ENCODE measurements at regions not wholly inside any gene's neighbourhood (a gene's known extent, or its start where the extent isn't known, plus 50 kb on each side); places are given as distances from the start of the nearest gene placed in this dataset.

DNA sequence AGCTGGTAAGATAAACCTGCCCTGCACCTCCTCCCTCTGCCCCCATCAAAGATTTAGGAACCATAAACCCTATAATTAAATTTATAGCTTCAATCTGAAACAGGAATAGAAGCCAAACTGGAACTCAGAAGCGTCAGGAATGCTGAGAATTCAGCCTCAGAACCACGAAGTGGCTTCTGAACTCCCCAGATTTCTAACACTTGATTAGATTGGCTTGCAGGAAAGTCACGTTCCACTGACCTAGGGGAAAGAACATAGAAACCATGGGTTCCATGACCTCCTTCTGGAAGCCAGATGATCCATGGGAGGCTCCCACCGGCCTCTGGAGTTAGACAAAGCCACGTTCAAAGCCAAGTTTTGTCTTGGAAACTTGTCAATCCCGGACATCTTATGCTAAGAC lies 356.5 kb downstream of the MID1IP1 start:
- Histone ChIP-seq H3K4me3 (ENCODE audit: extremely low read depth, insufficient read depth, low read length, poor library complexity, severe bottlenecking) (no peak overlapping the region), H3K9me3 (ENCODE audit: control insufficient read depth, low read length) (no peaks in the 10 kb centered on the region), H3K36me3 (ENCODE audit: control insufficient read depth, insufficient read depth, low read length) (no peaks in the 10 kb centered on the region), H3K27ac (ENCODE audit: low read depth, low read length, severe bottlenecking) (no peak overlapping the region), H3K4me1 (ENCODE audit: control insufficient read depth, insufficient read depth, low read length, poor library complexity, severe bottlenecking) (peaks cover 7% of the 10 kb centered on the region)
- WGBS, 2 experiments (ENCODE audit: insufficient coverage in 2 of 2) = 71% methylated on average over 5 of the region's 6 CpGs; no CpG with 5 or more reads in 1 of the 2 experiments

DNA sequence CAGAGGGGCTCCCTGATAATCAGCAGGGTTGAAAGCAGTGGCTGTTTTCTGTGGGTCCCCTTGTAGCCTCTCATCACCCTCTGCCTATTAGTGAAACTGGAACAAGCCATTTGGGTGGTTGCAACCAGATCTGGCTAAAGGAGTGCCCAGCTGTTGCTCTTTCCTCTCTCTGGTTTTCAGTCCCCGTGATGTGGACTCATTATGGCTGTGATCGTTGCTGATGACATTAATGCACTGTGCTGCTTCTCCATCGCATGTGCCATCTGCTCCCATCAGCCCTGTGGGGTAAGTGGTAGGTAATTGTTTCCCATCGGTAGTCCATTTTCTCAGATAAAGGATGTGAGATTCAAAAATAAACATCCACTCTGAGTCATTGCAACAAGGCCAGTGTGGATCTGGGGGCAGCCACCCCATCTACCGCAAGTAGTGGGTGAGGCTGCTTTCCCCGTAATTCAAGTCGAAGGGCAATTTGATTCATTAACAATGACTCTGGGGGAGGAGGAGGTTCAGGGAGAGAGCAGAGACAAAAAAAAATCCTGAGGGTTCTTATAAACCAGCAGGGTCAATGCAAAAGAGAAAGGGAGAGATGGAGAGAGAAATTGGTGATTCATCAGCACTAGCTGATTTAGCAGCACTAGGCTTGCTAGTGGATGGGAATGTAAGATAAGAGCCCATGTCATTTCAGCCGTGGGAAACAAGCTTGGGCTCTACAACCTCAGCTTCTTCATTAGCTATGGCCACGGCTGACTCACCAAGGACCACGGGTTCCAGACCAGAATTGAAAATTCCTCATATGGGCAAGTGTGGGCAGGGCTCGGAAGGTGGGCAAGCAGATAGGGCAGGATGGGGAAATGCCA lies 357.8 kb downstream of the MID1IP1 start:
- Histone ChIP-seq H3K27ac (ENCODE audit: low read depth, low read length, severe bottlenecking) (peak overlapping the region; percentile 81), H3K4me3 (ENCODE audit: extremely low read depth, insufficient read depth, low read length, poor library complexity, severe bottlenecking) (no peak overlapping the region), H3K9me3 (ENCODE audit: control insufficient read depth, low read length) (no peaks in the 10 kb centered on the region), H3K36me3 (ENCODE audit: control insufficient read depth, insufficient read depth, low read length) (no peaks in the 10 kb centered on the region), H3K4me1 (ENCODE audit: control insufficient read depth, insufficient read depth, low read length, poor library complexity, severe bottlenecking) (peaks cover 7% of the 10 kb centered on the region)
- WGBS, 2 experiments (ENCODE audit: insufficient coverage in 2 of 2) = 64 to 100% methylated on average over 1 to 4 of the region's 11 CpGs

GRCh38 chrX:39159921-39160507 lies 358.8 kb downstream of the MID1IP1 start:
- Histone ChIP-seq H3K36me3 (ENCODE audit: control insufficient read depth, insufficient read depth, low read length) (no peaks in the 10 kb centered on the region), H3K4me3 (ENCODE audit: extremely low read depth, insufficient read depth, low read length, poor library complexity, severe bottlenecking) (no peak overlapping the region), H3K27ac (ENCODE audit: low read depth, low read length, severe bottlenecking) (peak overlapping the region; percentile 81), H3K4me1 (ENCODE audit: control insufficient read depth, insufficient read depth, low read length, poor library complexity, severe bottlenecking) (peaks cover 7% of the 10 kb centered on the region), H3K9me3 (ENCODE audit: control insufficient read depth, low read length) (no peaks in the 10 kb centered on the region)
- WGBS, 2 experiments (ENCODE audit: insufficient coverage in 2 of 2) = 100% methylated on average over 1 of the region's 4 CpGs; no CpG with 5 or more reads in 1 of the 2 experiments

GRCh38 chrX:39161611-39162255 lies 360.5 kb downstream of the MID1IP1 start:
- H3K36me3 ChIP-seq (ENCODE audit: control insufficient read depth, insufficient read depth, low read length) = no peaks in the 10 kb centered on the region
- H3K27ac ChIP-seq (ENCODE audit: low read depth, low read length, severe bottlenecking) = no peak overlapping the region
- H3K4me3 ChIP-seq (ENCODE audit: extremely low read depth, insufficient read depth, low read length, poor library complexity, severe bottlenecking) = no peak overlapping the region
- H3K9me3 ChIP-seq (ENCODE audit: control insufficient read depth, low read length) = no peaks in the 10 kb centered on the region
- WGBS, 2 experiments (ENCODE audit: insufficient coverage in 2 of 2) = no CpG with 5 or more reads among the region's 3 CpGs
- peaks cover 7% of the 10 kb centered on the region for H3K4me1 ChIP-seq (ENCODE audit: control insufficient read depth, insufficient read depth, low read length, poor library complexity, severe bottlenecking)

DNA sequence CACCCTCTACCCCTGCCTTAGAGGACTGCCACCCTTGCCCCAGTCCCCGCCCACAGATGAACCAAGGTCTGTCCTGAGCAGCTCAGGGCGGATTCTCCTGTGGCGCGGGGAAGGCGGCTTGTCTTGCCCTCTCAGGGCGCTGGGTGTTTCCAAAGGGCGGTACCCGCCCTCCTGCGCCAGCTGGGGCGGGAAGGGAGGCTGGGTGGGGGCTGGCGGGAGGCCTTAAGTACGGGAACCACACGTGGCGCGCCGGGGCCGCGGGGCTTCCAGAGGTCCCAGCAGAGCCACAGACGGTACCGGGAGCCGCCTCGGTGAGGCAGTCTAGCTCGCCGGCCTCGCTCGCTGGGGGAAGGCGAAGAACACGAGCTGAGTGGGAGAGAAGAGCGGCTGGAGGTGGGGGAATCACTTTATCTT lies 361.1 kb downstream of the MID1IP1 start:
- no peaks in the 10 kb centered on the region for H3K36me3 ChIP-seq (ENCODE audit: control insufficient read depth, insufficient read depth, low read length)
- H3K4me3 ChIP-seq (ENCODE audit: extremely low read depth, insufficient read depth, low read length, poor library complexity, severe bottlenecking) = no peak overlapping the region
- WGBS, 2 experiments (ENCODE audit: insufficient coverage in 2 of 2) = 40 to 60% methylated on average over 2 to 4 of the region's 29 CpGs
- H3K4me1 ChIP-seq (ENCODE audit: control insufficient read depth, insufficient read depth, low read length, poor library complexity, severe bottlenecking) = peaks cover 7% of the 10 kb centered on the region
- no peak overlapping the region for H3K27ac ChIP-seq (ENCODE audit: low read depth, low read length, severe bottlenecking)
- no peaks in the 10 kb centered on the region for H3K9me3 ChIP-seq (ENCODE audit: control insufficient read depth, low read length)

GRCh38 chrX:39163581-39164126 lies 362.4 kb downstream of the MID1IP1 start:
- no peaks in the 10 kb centered on the region for H3K36me3 ChIP-seq (ENCODE audit: control insufficient read depth, insufficient read depth, low read length)
- no peak overlapping the region for H3K27ac ChIP-seq (ENCODE audit: low read depth, low read length, severe bottlenecking)
- no peak overlapping the region for H3K4me3 ChIP-seq (ENCODE audit: extremely low read depth, insufficient read depth, low read length, poor library complexity, severe bottlenecking)
- no peaks in the 10 kb centered on the region for H3K9me3 ChIP-seq (ENCODE audit: control insufficient read depth, low read length)
- H3K4me1 ChIP-seq (ENCODE audit: control insufficient read depth, insufficient read depth, low read length, poor library complexity, severe bottlenecking) = peaks cover 2% of the 10 kb centered on the region
- WGBS, 2 experiments (ENCODE audit: insufficient coverage in 2 of 2) = no CpG with 5 or more reads among the region's 3 CpGs

DNA sequence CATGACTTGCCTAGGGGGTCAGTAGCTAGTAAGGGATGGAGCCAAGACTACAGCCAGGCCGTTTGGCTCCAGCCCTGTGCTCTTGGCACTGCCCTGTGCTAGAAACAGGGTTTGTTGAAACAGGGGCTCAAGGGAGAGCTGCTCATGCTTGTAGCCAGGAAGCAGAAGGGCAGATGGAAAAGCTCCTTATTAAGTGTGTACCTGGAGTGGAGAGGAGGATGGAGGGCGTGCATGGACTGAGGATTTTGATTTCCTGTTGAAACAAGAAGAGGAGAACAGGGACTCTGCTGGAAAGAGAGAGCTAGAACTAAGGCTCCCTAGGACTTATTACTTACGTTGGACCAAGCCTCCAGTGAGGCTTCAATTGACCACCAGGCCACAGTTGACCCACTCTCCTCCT lies 363.0 kb downstream of the MID1IP1 start:
- Histone ChIP-seq H3K27ac (ENCODE audit: low read depth, low read length, severe bottlenecking) (no peak overlapping the region), H3K9me3 (ENCODE audit: control insufficient read depth, low read length) (no peaks in the 10 kb centered on the region), H3K4me3 (ENCODE audit: extremely low read depth, insufficient read depth, low read length, poor library complexity, severe bottlenecking) (no peak overlapping the region), H3K36me3 (ENCODE audit: control insufficient read depth, insufficient read depth, low read length) (no peaks in the 10 kb centered on the region), H3K4me1 (ENCODE audit: control insufficient read depth, insufficient read depth, low read length, poor library complexity, severe bottlenecking) (no peaks in the 10 kb centered on the region)
- 100% methylated on average over 1 of the region's 3 CpGs; no CpG with 5 or more reads in 1 of the 2 experiments for WGBS, 2 experiments (ENCODE audit: insufficient coverage in 2 of 2)

- Histone ChIP-seq H3K9me3 (ENCODE audit: control insufficient read depth, low read length) (no peaks in the 10 kb centered on the region), H3K4me1 (ENCODE audit: control insufficient read depth, insufficient read depth, low read length, poor library complexity, severe bottlenecking) (no peaks in the 10 kb centered on the region), H3K4me3 (ENCODE audit: extremely low read depth, insufficient read depth, low read length, poor library complexity, severe bottlenecking) (no peak overlapping the region), H3K36me3 (ENCODE audit: control insufficient read depth, insufficient read depth, low read length) (no peaks in the 10 kb centered on the region), H3K27ac (ENCODE audit: low read depth, low read length, severe bottlenecking) (no peak overlapping the region)
- no CpG with 5 or more reads among the region's 1 CpG for WGBS, 2 experiments (ENCODE audit: insufficient coverage in 2 of 2)
These were observed 363.9 kb downstream of the MID1IP1 start for GRCh38 chrX:39165185-39165584.

GRCh38 chrX:39165773-39166172 lies 364.5 kb downstream of the MID1IP1 start:
- WGBS, 2 experiments (ENCODE audit: insufficient coverage in 2 of 2) = 88% methylated on average over 3 of the region's 4 CpGs; no CpG with 5 or more reads in 1 of the 2 experiments
- Histone ChIP-seq H3K9me3 (ENCODE audit: control insufficient read depth, low read length) (no peaks in the 10 kb centered on the region), H3K4me3 (ENCODE audit: extremely low read depth, insufficient read depth, low read length, poor library complexity, severe bottlenecking) (no peak overlapping the region), H3K27ac (ENCODE audit: low read depth, low read length, severe bottlenecking) (no peak overlapping the region), H3K36me3 (ENCODE audit: control insufficient read depth, insufficient read depth, low read length) (no peaks in the 10 kb centered on the region), H3K4me1 (ENCODE audit: control insufficient read depth, insufficient read depth, low read length, poor library complexity, severe bottlenecking) (no peaks in the 10 kb centered on the region)

DNA sequence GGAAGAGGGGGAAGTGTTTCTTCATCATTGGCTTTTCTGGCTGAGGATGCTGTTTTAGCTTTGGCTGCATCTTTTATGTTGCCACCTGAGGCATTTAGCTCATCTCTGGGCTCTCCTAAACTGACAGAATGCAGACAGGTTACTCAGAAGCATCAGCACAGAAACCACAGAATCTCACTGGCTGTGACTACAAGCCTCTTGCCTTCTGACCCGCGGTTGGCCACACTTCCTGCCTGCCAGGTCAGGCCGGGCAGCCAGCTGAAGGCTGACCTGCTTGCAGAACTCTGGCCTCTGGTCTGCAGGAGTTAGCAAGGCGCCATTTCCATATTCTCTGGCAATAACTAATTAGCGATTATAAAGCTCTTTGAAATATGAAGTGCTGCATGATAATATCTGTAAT lies 366.5 kb downstream of the MID1IP1 start:
- Histone ChIP-seq H3K4me1 (ENCODE audit: control insufficient read depth, insufficient read depth, low read length, poor library complexity, severe bottlenecking) (no peaks in the 10 kb centered on the region), H3K9me3 (ENCODE audit: control insufficient read depth, low read length) (no peaks in the 10 kb centered on the region), H3K27ac (ENCODE audit: low read depth, low read length, severe bottlenecking) (no peak overlapping the region), H3K4me3 (ENCODE audit: extremely low read depth, insufficient read depth, low read length, poor library complexity, severe bottlenecking) (no peak overlapping the region), H3K36me3 (ENCODE audit: control insufficient read depth, insufficient read depth, low read length) (no peaks in the 10 kb centered on the region)
- WGBS, 2 experiments (ENCODE audit: insufficient coverage in 2 of 2) = 82% methylated on average over 3 of the region's 5 CpGs; no CpG with 5 or more reads in 1 of the 2 experiments

Data from mesodermal cell (in vitro differentiated cells).